ENCODE measurements at regions not wholly inside any gene's neighbourhood (a gene's known extent, or its start where the extent isn't known, plus 50 kb on each side); places are given as distances from the start of the nearest gene placed in this dataset.

- no peak for TF ChIP-seq CTCF (IDR thresholded peaks at IDR 0.05)
- no peak for TF ChIP-seq POLR2A (IDR thresholded peaks at IDR 0.05)
- no peak for TF ChIP-seq POLR2AphosphoS5 (IDR thresholded peaks at IDR 0.05)
Observed at GRCh38 chr4:20074450-20074849, 177.3 kb upstream of the SLIT2 start.

Measured in transverse colon (tissue), 4 donors.